ENCODE measurements at regions not wholly inside any gene's neighbourhood (a gene's known extent, or its start where the extent isn't known, plus 50 kb on each side); places are given as distances from the start of the nearest gene placed in this dataset.

DNA sequence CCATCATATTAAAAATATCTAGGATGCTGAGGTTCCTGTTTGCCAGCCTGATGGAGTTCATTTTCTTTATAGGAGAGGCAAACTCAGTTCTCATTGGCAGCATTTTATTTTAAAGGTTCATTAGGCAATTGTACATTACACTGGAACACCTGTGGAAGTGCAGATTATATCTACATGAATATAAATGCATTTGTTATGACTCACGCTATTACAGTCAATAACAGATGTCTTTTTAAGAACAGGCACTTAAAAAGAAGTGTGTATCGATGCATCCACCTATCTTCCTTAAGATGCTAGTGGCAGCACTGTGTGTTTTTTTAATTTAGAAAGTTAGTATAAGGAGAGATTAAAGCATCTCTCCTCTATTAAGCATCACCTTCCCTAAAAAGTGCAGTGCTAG is 276.5 kb downstream of the PRDM2 start:
- no peak for DNase-seq

GRCh38 chr1:13981142-13981541 is 281.2 kb downstream of the PRDM2 start:
- DNase-seq, result no peak

- DNase-seq, result no peak
Measured at GRCh38 chr1:13983393-13983792, 283.4 kb downstream of the PRDM2 start.

- DNase-seq, result no peak
Measured at GRCh38 chr1:13990939-13991338, 291.0 kb downstream of the PRDM2 start.

DNA sequence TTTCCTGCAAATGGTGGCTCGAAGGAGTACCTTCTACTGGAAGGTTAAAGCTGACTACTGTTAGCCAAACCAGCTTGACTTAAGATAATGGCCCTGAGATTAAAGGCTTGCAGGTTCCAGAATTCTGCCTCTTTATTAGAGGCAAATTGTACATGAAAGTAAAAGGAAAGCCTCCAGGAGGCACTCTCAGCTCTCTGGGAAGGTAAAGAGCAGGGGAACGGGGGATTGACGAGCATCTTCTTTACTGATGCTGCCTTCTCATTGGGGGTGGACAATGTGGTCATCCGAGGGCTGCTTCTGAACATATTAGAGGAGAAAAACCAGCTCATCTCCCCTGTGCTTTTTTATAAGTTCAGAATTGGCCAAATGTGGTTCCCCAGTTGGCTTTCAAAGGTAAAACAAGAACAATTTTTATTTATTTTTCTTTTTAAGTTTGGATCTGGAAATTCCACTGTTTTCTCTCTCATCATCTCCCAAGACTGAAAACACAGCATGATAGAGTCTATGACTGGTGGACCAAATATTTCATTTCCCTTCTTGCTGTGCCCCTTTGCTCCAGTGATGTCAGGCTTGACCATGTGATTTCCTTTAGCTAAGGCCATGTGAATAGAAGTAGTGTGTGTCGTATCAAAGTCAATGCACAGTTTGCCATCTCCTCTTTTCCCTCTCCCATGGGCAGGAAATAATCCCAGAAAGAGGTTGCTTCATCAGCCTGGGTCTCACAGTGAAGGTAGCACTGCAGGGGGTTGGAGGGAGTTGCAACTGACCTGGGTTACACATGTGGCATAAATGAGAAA is 292.7 kb downstream of the PRDM2 start:
- DNase-seq, result no peak

- DNase-seq, result no peak
Measured at GRCh38 chr1:13994386-13994785, 294.4 kb downstream of the PRDM2 start.

GRCh38 chr1:13996334-13996733 is 296.3 kb downstream of the PRDM2 start:
- DNase-seq, result no peak

DNA sequence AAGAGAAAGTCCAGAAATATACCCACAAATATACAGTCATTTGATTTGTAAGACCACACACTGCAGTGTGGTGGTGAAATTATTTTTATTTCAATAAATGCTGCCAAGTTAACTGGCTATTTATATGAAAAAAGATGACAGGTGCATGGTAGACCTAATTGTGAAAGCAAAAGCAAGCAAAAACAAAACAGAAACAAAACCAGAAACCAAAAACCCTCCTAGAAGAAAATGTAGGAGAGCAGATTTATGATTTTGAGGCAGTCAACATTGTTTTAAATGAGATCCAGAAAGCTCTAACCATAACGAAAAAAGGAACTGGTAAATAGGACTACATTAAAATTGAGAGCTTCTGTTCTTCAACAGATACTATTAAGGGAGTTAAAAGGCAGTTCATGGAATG is 303.6 kb downstream of the PRDM2 start:
- DNase-seq, result no peak

DNA sequence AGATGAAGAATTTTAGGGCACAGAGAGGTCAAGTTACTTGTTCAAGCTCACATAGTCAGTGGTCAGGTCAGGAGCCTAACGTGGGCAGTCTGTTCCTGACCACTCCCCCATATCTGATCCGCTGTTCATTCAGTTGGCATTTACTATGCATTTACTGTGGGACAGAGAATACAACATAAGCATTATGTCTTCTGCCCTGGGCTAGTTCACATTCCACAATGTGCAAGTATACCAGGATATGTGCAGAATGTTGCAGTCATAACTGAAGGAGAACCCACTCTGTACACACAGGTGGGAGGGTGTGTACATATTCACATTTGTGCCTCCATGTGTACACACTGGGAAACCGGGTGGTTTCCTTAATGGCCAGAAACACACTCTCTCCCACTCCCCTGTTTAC is 309.6 kb downstream of the PRDM2 start:
- no peak for DNase-seq

DNA sequence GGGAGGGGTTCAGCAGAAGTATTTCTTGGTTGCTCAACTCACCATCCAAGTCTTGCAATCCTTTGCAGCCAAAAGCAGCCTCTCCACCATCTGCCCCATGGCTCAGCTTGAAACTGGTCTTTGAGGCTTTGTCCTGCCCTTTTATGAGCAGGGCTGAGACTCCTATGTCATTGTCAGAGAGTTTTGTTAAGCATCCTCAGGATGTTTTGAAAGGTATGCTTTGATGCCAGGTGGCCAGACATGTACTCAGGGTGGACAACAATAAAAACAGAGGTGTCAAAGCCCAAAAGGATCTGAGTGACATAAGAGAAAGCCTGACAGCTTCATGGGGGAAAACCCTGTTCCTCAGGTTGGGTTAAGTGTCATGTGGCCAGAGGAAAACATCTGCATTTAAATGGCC is 310.5 kb downstream of the PRDM2 start:
- DNase-seq, result no peak

DNA sequence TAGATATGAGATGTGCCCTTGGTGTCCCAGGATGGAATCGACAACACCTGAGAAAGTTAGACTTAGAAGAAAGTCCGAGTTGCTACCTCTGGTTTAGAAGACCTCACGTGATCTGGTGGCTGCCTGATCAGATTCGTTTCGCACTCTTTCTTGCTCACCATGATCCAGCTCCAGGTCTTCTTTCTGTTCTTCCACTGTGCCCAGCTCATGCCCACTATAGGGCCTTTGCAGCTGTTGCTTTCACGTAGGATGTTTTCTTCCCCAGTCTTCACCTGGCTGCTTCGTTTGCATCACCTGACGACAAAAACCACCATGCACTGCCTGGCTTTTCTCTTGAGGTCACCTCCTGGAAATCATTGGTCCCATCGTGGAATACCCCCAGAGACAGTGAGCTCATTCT is 311.1 kb downstream of the PRDM2 start:
- no peak for DNase-seq

- DNase-seq, result no peak
Measured at GRCh38 chr1:14011888-14012287, 311.9 kb downstream of the PRDM2 start.

GRCh38 chr1:14014929-14015328 is 314.9 kb downstream of the PRDM2 start:
- DNase-seq, result no peak

DNA sequence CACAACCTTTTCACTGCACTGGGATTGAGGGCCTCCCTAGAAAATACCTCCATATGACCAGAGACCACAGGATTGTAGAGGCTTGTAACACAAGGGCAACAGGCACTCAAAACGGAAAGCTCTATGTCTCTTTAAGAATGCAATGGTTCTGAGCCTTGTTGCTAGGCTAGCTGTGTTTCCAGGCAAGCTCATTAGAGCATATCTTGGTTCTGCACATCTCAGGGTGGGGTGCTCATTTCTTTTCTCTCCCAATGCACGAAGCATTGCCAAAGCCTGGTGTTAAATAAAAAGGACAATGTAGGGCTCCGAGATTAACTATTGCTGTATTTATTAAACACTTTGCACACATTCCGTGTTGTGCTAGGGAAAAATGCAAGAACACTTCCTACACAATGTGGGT is 315.9 kb downstream of the PRDM2 start:
- DNase-seq, result no peak

GRCh38 chr1:14017531-14017961 is 317.6 kb downstream of the PRDM2 start:
- DNase-seq, result no peak

DNA sequence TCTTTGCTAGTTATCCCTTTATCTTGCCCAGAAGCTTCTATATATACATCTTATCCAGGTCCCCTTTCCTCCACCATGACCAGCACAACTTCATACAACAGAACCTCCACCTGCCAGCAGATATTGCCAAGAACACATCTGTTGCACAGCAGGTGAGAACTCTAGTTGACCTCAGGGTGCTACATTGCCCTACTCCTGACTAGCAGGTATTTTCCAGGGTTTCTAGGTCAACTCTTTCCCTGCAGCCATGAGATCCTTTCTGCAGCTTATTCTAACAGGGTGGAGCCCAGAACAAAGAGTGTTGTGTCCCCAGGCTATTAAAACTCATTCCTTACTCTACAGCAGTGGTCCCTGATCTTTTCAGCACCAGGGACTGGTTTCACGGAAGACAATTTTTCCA is 319.5 kb downstream of the PRDM2 start:
- DNase-seq, result no peak

- no peak for DNase-seq
Measured at GRCh38 chr1:14020006-14020405, 320.0 kb downstream of the PRDM2 start.

- DNase-seq, result no peak
Measured at GRCh38 chr1:14027099-14027498, 327.1 kb downstream of the PRDM2 start.

DNA sequence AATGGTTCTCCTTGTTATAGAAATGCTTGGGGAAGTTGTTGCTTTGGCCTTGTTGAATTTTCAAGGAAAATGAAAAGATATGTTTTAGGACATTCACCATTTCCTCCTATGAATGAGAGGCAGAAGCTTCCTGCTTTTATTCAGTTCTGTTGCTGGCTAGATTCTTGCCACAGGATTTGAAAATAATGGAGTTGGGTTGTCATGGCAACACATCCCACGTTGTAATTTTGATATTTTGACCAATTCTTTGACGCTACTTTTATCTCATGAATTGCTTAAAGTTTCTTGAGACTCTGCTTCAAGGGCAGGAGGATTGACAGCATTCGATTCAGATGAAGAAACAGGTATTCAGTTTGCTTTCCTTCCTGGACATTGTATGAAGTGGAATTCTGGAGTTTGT is 331.5 kb downstream of the PRDM2 start:
- no peak for DNase-seq

GRCh38 chr1:14034506-14034905 is 334.5 kb downstream of the PRDM2 start:
- DNase-seq, result no peak

DNA sequence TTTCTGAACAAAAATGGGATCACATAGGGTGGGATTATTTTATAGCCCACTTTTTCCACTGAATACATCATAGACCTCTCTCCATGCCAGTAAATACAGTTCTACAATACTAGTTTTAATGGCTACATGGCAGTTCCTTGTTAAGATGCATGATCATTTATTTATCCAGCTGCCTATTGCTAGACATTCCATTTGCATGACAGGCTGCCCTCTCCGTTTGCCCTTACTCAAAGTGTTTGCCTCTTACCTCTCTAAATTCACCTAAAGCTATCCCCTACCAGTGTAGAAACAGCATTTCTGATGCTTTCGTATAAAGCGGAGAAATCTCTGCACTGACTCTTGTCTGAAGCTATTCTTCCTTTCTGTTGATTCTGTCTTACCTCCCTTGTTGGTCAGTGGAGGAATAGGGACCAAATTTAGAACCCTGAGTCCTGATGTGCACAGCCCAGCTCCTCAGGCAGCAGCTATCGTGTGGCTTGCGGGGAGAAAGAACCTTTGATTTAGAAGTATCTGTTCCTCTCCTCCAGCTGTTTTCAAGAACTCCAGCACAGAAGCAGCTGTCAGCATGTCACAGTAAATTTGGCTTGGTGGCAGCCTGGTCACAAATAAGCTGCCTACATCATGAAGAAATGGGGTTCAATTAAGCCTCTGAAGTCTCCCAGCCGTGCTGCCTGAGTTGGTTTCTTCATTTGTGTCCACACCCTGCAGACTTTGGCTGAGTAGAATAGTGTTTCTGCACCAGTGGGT is 337.3 kb downstream of the PRDM2 start:
- no peak for DNase-seq

DNA sequence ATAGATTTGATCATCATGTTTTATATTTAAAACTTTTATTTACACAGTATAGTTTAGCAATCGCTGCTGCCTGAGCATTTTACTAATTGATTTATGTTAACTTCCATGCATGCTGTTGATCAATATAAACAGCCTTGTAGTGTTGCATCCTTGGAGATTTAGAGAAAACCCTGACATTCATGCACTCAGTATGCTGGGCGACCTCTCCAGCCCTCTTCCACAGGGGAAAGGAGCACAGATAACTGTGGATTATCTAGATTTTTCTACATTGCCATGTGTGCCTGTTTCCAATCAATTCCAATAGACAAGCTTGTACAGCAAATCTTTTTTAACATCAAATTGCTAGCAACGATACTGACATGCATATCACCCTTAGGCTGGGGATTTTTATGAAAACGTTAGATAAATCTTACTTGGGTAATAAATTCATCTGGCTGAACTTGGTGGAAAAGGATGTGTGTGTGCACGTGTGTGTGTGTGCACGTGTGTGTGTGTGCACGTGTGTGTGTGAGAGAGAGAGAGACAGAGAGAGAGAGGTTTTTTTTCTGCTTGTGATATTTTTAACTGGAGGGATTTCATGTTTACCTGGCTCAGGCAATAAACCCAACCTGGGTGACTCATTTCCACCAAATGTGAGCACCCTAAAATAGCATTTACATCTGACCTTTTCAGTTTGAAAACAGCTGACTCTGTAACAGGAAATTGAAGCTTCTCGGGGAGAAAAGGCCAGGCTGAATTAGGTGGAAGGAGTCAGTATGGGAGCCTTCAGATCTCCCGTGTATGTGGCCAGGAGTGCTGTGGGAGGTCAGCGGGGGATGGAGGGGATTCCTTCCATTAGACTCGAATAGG is 339.8 kb downstream of the PRDM2 start:
- DNase-seq, result no peak

GRCh38 chr1:14049965-14050364 is 350.0 kb downstream of the PRDM2 start:
- DNase-seq, result no peak

Measured in activated effector memory CD4-positive, alpha-beta T cell treated with anti-CD3 and anti-CD28 coated beads, Interleukin-2, amount 50 U/mL, for 16 hours (primary cell).